HG03442 (cell line): ENCODE measurements at regions not wholly inside any gene's neighbourhood (a gene's known extent, or its start where the extent isn't known, plus 50 kb on each side); places are given as distances from the start of the nearest gene placed in this dataset.

Experiments used
- ATAC-seq: cut with Tn5 transposase; IDR thresholded peaks from one replicate; pipeline ENCODE4 v1.9.1; 2021; ENCODE audit warnings: mild to moderate bottlenecking, moderate library complexity; ENCODE audit not compliant: unreplicated experiment

DNA sequence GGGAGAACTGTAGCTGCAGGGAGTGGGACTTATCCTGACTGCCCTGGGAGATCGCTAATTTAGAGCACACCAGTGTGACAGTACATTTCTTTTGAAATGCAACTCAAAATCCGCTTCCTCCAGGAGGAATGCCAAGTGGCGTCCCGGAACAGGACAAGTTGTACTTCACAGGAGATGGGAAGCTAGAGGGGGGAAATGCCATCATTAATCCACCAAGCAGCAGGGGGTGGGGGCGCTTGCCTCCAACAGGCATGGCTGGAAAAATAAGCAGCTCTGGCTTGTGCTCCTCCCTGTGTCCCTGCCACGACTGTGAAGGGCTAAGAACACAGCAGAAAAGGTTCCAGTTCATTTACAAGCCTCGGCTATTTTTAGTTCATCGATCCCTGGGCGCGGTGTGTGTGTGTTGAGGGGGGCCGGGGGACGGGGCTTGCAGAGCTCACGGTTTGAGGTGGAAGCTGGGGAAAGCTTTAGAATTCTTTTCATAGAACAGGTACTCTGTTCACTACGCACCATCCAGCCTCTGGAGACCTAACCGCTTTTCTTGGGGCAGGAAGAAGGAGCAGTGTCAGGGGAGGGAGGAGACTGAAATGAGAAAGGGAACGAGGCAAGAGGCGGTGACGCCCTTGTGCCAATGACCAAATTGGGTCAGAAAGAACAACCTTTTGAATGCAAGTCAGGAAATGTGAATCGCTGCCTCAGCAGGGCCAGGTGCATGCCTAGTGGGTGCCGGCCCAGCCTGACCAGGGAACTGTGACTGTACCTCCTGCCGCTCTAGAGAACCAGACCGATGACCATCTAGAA lies 51.8 kb upstream of the DGKG start:
- peak; percentile 47 for ATAC-seq

DNA sequence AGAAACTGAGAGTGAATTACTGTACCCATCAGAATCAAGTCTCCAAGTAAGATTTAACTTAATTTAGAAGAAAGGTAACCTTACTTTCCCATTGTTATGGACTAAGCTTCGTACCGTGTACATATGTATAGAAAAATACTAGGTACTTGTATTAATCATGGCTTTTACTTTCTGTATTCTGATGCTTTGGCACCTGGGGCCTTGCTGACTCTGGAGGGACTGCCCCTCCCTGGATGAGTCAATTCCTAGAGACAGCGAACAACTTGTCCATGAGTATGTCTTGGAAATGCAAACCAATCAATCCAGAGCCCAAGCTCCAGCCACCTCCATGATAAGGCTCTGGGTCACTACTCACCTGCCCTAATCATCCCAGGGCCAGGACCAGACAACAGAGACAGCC lies 50.0 kb upstream of the DGKG start:
- ATAC-seq: peak; percentile 59
